Adrenal gland (tissue), 9 donors: ENCODE measurements at regions not wholly inside any gene's neighbourhood (a gene's known extent, or its start where the extent isn't known, plus 50 kb on each side); places are given as distances from the start of the nearest gene placed in this dataset.
"Not testable (repeated sequence)": the region's sequence is repeated elsewhere in the genome, so short reads cannot be mapped to it uniquely, and the experiment has no call there.

Source experiments
- DNase-seq, 7 donors: peaks; one replicate each; pipeline ENCODE4 v3.0.0-alpha.2; 2019 to 2020
- H3K27ac ChIP-seq, 5 donors: fragments of 200-600 bp; sonication (generic) in 4 of 5; 1 replicate in 3 of 5; 2 replicates in 2 of 5; pipeline versions ENCODE4 v1.5.1 to v1.8.0; 2016 to 2020; ENCODE audit warnings: mild to moderate bottlenecking in 1 of 5
- H3K27me3 ChIP-seq: fragments of 200-600 bp; 2 replicates; pipeline ENCODE4 v1.8.0; 2021
- H3K36me3 ChIP-seq, 2 donors: fragments of 200-600 bp; replicated peaks in 1 of 2; 1 replicate in 1 of 2; 2 replicates in 1 of 2; pipeline versions ENCODE4 v1.5.1 to v1.8.0; 2018 to 2022
- H3K4me1 ChIP-seq, 2 donors: fragments of 200-600 bp; replicated peaks in 1 of 2; 1 replicate in 1 of 2; 2 replicates in 1 of 2; pipeline versions ENCODE4 v1.5.1 to v1.8.0; 2018 to 2021
- H3K4me3 ChIP-seq, 4 donors: fragments of 200-600 bp; sonication (generic) in 3 of 4; one replicate each; pipeline ENCODE4 v1.5.1; 2016 to 2018
- H3K9me3 ChIP-seq, 3 donors: fragments of 200-600 bp; sonication (generic) in 1 of 3; replicated peaks in 1 of 3; 1 replicate in 2 of 3; 2 replicates in 1 of 3; pipeline versions ENCODE4 v1.5.1 to v1.8.0; 2016 to 2021
- CTCF ChIP-seq, 6 experiments: fragments of 450-650 bp in 4 of 6; fragments of 200-600 bp in 2 of 6; sonication (generic) in 1 of 6; IDR thresholded peaks; 1 replicate in 5 of 6; 2 replicates in 1 of 6; pipeline versions ENCODE4 v1.5.1 to v1.8.0; 2016 to 2021; ENCODE audit warnings: antibody characterized with exemption in 6 of 6, mild to moderate bottlenecking in 2 of 6, moderate library complexity in 1 of 6
- POLR2A ChIP-seq, 2 donors: fragments of 450-650 bp; IDR thresholded peaks; one replicate each; pipeline ENCODE4 v1.6.1; 2017; ENCODE audit warnings: antibody characterized with exemption in 2 of 2, mild to moderate bottlenecking in 2 of 2, moderate library complexity in 1 of 2
- WGBS, 4 donors: extraction: QIAGEN DNeasy Blood & Tissue Kit in 2 of 4; methylation state at CpG; one replicate each; pipeline versions ENCODE4 v1.1.5 to v1.1.7; 2013 to 2017; 5-methylcytosine and 5-hydroxymethylcytosine counted together
- intact Hi-C, 2 donors: fragments of 100-400 bp; cut with DNase I; formaldehyde crosslinking; loops; one replicate each; pipeline versions ENCODE4 v1.14.1 to v1.15.0; 2022 to 2023
- donor health status: healthy with polysubstance abuse.
- donor health status: Bipolar disorder and iron deficiency.
- donor health status: DM: yes; HTN: yes; CAD: no.
- donor health status: DM: no; HTN: no; CAD: no.
- donor health status: DM: no; HTN: no; CAD: no.

GRCh38 chr14:57049848-57050247, 218.9 kb downstream of the EXOC5 start:
- intact Hi-C loops, result no loop called here

GRCh38 chr14:57046175-57046574, 222.5 kb downstream of the EXOC5 start:
- H3K27ac ChIP-seq, result no peak overlapping the region
- TF ChIP-seq POLR2A (IDR thresholded peaks at IDR 0.05) (no peak), CTCF (IDR thresholded peaks at IDR 0.05) (no peak)
- intact Hi-C loops, result no loop called here
- no peaks in the 10 kb centered on the region for H3K4me1 ChIP-seq
- H3K36me3 ChIP-seq, result no peaks in the 10 kb centered on the region
- H3K27me3 ChIP-seq, result no peaks in the 10 kb centered on the region
- no peaks in the 10 kb centered on the region for H3K9me3 ChIP-seq
- DNase-seq, result no peak
- WGBS, 4 donors, result 59 to 72% (median 66%) methylated on average over 4 of the region's 4 CpGs
- no peak overlapping the region for H3K4me3 ChIP-seq

More at GRCh38 chr14:57049848-57050247, 218.9 kb downstream of the EXOC5 start:
- TF ChIP-seq POLR2A (IDR thresholded peaks at IDR 0.05) (no peak), CTCF (IDR thresholded peaks at IDR 0.05) (no peak)
- WGBS, 4 donors, result 56 to 70% (median 65%) methylated on average over 1 of the region's 1 CpG
- no peaks in the 10 kb centered on the region for H3K4me1 ChIP-seq
- no peak overlapping the region for H3K27ac ChIP-seq
- no peaks in the 10 kb centered on the region for H3K9me3 ChIP-seq
- H3K27me3 ChIP-seq, result no peaks in the 10 kb centered on the region
- H3K36me3 ChIP-seq, result no peaks in the 10 kb centered on the region
- DNase-seq, result no peak
- no peak overlapping the region for H3K4me3 ChIP-seq

GRCh38 chr14:57044101-57044973, 224.4 kb downstream of the EXOC5 start:
- H3K4me3 ChIP-seq, H3K9me3 ChIP-seq, H3K36me3 ChIP-seq, H3K27ac ChIP-seq, H3K27me3 ChIP-seq, intact Hi-C loops, H3K4me1 ChIP-seq, DNase-seq: not testable (repeated sequence)
- WGBS, 4 donors, result 59 to 79% (median 70%) methylated on average over 5 of the region's 5 CpGs

- no peak overlapping the region for H3K27ac ChIP-seq
- intact Hi-C loops, result no loop called here
- TF ChIP-seq POLR2A (IDR thresholded peaks at IDR 0.05) (no peak), CTCF (IDR thresholded peaks at IDR 0.05) (no peak)
- H3K36me3 ChIP-seq, result no peaks in the 10 kb centered on the region
- no peaks in the 10 kb centered on the region for H3K9me3 ChIP-seq
- H3K4me3 ChIP-seq, result no peak overlapping the region
- DNase-seq, result no peak
- WGBS, 4 donors, result 22 to 45% (median 35%) methylated on average over 1 of the region's 1 CpG
- H3K4me1 ChIP-seq, result no peaks in the 10 kb centered on the region
- no peaks in the 10 kb centered on the region for H3K27me3 ChIP-seq
Observed at GRCh38 chr14:57038689-57039088, 228.4 kb upstream of the OTX2 start.

- H3K36me3 ChIP-seq, result no peaks in the 10 kb centered on the region
- 68 to 86% (median 83%) methylated on average over 1 of the region's 1 CpG for WGBS, 4 donors
- no peak overlapping the region for H3K27ac ChIP-seq
- intact Hi-C loops, result no loop called here
- peaks cover 0 to 4% (median 0%) of the 10 kb centered on the region in 3 donors for H3K9me3 ChIP-seq
- no peaks in the 10 kb centered on the region for H3K4me1 ChIP-seq
- DNase-seq, result no peak
- H3K4me3 ChIP-seq, result no peak overlapping the region
- H3K27me3 ChIP-seq, result no peaks in the 10 kb centered on the region
- TF ChIP-seq CTCF (IDR thresholded peaks at IDR 0.05), result no peak
- no peak for TF ChIP-seq POLR2A (IDR thresholded peaks at IDR 0.05)
Observed at GRCh38 chr14:57031474-57031873, 221.2 kb upstream of the OTX2 start.
